Midbrain (tissue), 1 donor: ENCODE measurements at regions not wholly inside any gene's neighbourhood (a gene's known extent, or its start where the extent isn't known, plus 50 kb on each side); places are given as distances from the start of the nearest gene placed in this dataset.

ENCODE experiments used
- DNase-seq: peaks from one replicate; lab custom pipeline; 2025; lab: John Stamatoyannopoulos, UW

GRCh38 chr6:132096996-132097395 is 145.8 kb upstream of the CCN2 start:
- no peak for DNase-seq

- DNase-seq, result no peak
Measured at GRCh38 chr6:132096245-132096644, 145.1 kb upstream of the CCN2 start.

GRCh38 chr6:132089173-132089572 is 138.0 kb upstream of the CCN2 start:
- no peak for DNase-seq

- no peak for DNase-seq
Measured at GRCh38 chr6:132088150-132088549, 137.0 kb upstream of the CCN2 start.

GRCh38 chr6:132087391-132087790 is 136.2 kb upstream of the CCN2 start:
- DNase-seq, result no peak

- no peak for DNase-seq
Measured at GRCh38 chr6:132085731-132086130, 134.6 kb upstream of the CCN2 start.

- DNase-seq, result no peak
Measured at GRCh38 chr6:132084811-132085509, 133.8 kb upstream of the CCN2 start.

- DNase-seq, result no peak
Measured at GRCh38 chr6:132082421-132082820, 131.2 kb upstream of the CCN2 start.

GRCh38 chr6:132081338-132081737 is 130.2 kb upstream of the CCN2 start:
- no peak for DNase-seq

GRCh38 chr6:132079286-132079685 is 128.1 kb upstream of the CCN2 start:
- no peak for DNase-seq

GRCh38 chr6:132076452-132076851 is 125.3 kb upstream of the CCN2 start:
- DNase-seq, result no peak

GRCh38 chr6:132072831-132073230 is 121.7 kb upstream of the CCN2 start:
- DNase-seq, result no peak

GRCh38 chr6:132072271-132072670 is 121.1 kb upstream of the CCN2 start:
- DNase-seq, result no peak

GRCh38 chr6:132070356-132070755 is 119.2 kb upstream of the CCN2 start:
- DNase-seq, result no peak

- no peak for DNase-seq
Measured at GRCh38 chr6:132068766-132069165, 117.6 kb upstream of the CCN2 start.

- DNase-seq, result no peak
Measured at GRCh38 chr6:132067286-132067685, 116.1 kb upstream of the CCN2 start.

- DNase-seq, result no peak
Measured at GRCh38 chr6:132065556-132065955, 114.4 kb upstream of the CCN2 start.

GRCh38 chr6:132063738-132064137 is 112.6 kb upstream of the CCN2 start:
- DNase-seq, result no peak

GRCh38 chr6:132063204-132063603 is 112.0 kb upstream of the CCN2 start:
- DNase-seq, result no peak

GRCh38 chr6:132062626-132063025 is 111.5 kb upstream of the CCN2 start:
- no peak for DNase-seq

- DNase-seq, result no peak
Measured at GRCh38 chr6:132061381-132061780, 110.2 kb upstream of the CCN2 start.

- DNase-seq, result no peak
Measured at GRCh38 chr6:132060591-132060990, 109.4 kb upstream of the CCN2 start.

- no peak for DNase-seq
Measured at GRCh38 chr6:132058975-132059374, 107.8 kb upstream of the CCN2 start.

- DNase-seq, result no peak
Measured at GRCh38 chr6:132054525-132054924, 103.4 kb upstream of the CCN2 start.
